Lung (tissue), 11 donors: ENCODE measurements at regions not wholly inside any gene's neighbourhood (a gene's known extent, or its start where the extent isn't known, plus 50 kb on each side); places are given as distances from the start of the nearest gene placed in this dataset.

Experiments used
- ATAC-seq: fragments of 200-7000 bp; cut with Tn5 transposase; one replicate; pipeline ENCODE4 v1.9.1; 2020; ENCODE audit warnings: moderate number of reproducible peaks; ENCODE audit not compliant: insufficient read depth, low FRiP score
- DNase-seq, 3 donors: peaks; one replicate each; pipeline ENCODE4 v3.0.0-alpha.2; 2013 to 2017
- H3K27ac ChIP-seq, 2 donors: one replicate each; pipeline ENCODE4 v1.5.1; 2013; ENCODE audit warnings: mild to moderate bottlenecking in 2 of 2, moderate library complexity in 2 of 2, control low read depth in 1 of 2, inconsistent platforms in 1 of 2, low read depth in 1 of 2, low read length in 1 of 2
- H3K27me3 ChIP-seq, 3 donors: one replicate each; pipeline ENCODE4 v1.5.1; 2013; ENCODE audit warnings: low read length in 2 of 3; ENCODE audit not compliant: control insufficient read depth in 3 of 3, insufficient read depth in 3 of 3
- H3K36me3 ChIP-seq, 4 donors: one replicate each; pipeline ENCODE4 v1.5.1; 2013; ENCODE audit warnings: low read length in 4 of 4, mild to moderate bottlenecking in 1 of 4, moderate library complexity in 1 of 4; ENCODE audit not compliant: control insufficient read depth in 4 of 4, insufficient read depth in 4 of 4
- H3K4me1 ChIP-seq, 5 donors: one replicate each; pipeline ENCODE4 v1.5.1; 2013; ENCODE audit warnings: low read length in 5 of 5, mild to moderate bottlenecking in 2 of 5, moderate library complexity in 1 of 5; ENCODE audit not compliant: control insufficient read depth in 5 of 5, insufficient read depth in 5 of 5
- H3K4me3 ChIP-seq: one replicate; pipeline ENCODE4 v1.5.1; 2013; ENCODE audit warnings: mild to moderate bottlenecking, control low read depth, moderate library complexity
- H3K9ac ChIP-seq, 2 donors: one replicate each; pipeline ENCODE4 v1.5.1; 2013; ENCODE audit warnings: low read length in 2 of 2, control low read depth in 1 of 2; ENCODE audit not compliant: insufficient read depth in 1 of 2
- H3K9me3 ChIP-seq, 4 donors: one replicate each; pipeline ENCODE4 v1.5.1; 2013; ENCODE audit warnings: low read length in 3 of 4, mild to moderate bottlenecking in 1 of 4, moderate library complexity in 1 of 4; ENCODE audit not compliant: control insufficient read depth in 4 of 4, insufficient read depth in 3 of 4
- WGBS, 2 donors: extraction: QIAGEN DNeasy Blood & Tissue Kit; methylation state at CpG; one replicate each; pipeline ENCODE4 v1.1.7; 2013; 5-methylcytosine and 5-hydroxymethylcytosine counted together
- TF ChIP-seq, protein P1 (sequence below): IDR thresholded peaks from 2 replicates; pipeline ENCODE4 v1.5.1; 2012; ENCODE audit warnings: mild to moderate bottlenecking; ENCODE audit errors: control extremely low read depth, extremely low read depth
- donor health status: control.
- donor health status: control.
- donor health status: Bipolar disorder and iron deficiency.
- donor health status: healthy.
- donor health status: DM: yes; HTN: yes; CAD: no.

DNA sequence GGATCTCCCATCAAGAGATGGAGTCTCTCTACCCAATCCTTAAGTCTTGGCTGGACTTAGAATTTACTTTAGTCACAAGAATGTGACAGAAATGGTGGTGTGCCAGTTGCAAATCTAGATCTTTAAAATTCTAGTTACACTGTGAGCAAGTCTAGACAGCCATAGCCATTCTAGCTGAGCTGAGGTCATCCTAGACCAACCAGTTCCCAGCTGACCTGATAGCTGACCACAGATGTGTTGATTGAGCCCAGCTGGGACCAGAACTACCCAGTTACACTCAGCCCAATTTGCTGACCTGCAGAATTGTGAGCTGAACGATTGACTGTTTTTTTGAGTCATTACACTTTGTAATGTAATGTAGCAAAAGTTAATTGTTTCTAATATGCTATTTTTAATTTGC, 251.8 kb downstream of the ADGRL2 start:
- Histone ChIP-seq H3K9me3 (no peaks in the 10 kb centered on the region), H3K27me3 (no peaks in the 10 kb centered on the region), H3K9ac (no peak overlapping the region), H3K36me3 (no peaks in the 10 kb centered on the region), H3K4me1 (no peaks in the 10 kb centered on the region), H3K4me3 (no peak overlapping the region), H3K27ac (no peak overlapping the region)
- ATAC-seq (no peak), DNase-seq (no peak)
- TF ChIP-seq, protein P1, sequence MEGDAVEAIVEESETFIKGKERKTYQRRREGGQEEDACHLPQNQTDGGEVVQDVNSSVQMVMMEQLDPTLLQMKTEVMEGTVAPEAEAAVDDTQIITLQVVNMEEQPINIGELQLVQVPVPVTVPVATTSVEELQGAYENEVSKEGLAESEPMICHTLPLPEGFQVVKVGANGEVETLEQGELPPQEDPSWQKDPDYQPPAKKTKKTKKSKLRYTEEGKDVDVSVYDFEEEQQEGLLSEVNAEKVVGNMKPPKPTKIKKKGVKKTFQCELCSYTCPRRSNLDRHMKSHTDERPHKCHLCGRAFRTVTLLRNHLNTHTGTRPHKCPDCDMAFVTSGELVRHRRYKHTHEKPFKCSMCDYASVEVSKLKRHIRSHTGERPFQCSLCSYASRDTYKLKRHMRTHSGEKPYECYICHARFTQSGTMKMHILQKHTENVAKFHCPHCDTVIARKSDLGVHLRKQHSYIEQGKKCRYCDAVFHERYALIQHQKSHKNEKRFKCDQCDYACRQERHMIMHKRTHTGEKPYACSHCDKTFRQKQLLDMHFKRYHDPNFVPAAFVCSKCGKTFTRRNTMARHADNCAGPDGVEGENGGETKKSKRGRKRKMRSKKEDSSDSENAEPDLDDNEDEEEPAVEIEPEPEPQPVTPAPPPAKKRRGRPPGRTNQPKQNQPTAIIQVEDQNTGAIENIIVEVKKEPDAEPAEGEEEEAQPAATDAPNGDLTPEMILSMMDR, result no peak
- WGBS, 2 donors, result 68 to 86% methylated on average over 1 of the region's 1 CpG

- H3K27ac ChIP-seq, result no peak overlapping the region
Observed at GRCh38 chr1:82048596-82048995, 247.9 kb downstream of the ADGRL2 start.

DNA sequence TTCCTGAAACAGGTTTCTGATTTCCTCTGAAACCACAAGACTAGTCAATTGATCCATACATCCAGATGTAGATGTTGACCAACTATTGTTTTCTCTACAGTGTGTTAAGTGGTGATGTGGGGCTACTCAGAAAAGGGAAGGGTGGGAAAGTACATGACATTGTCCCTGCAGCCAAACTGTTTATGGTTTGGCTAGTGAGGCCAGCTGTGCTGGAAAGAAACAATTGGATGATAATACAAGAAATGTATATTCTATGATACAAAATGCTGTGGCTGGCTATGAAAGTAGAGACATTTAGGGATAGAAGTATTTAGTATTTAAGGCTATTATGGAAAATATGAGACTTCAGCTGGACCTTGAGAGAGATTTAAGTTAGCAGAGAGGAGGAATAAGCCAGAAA, 244.5 kb downstream of the ADGRL2 start:
- Histone ChIP-seq H3K36me3 (no peaks in the 10 kb centered on the region), H3K27me3 (no peaks in the 10 kb centered on the region), H3K9ac (no peak overlapping the region), H3K4me3 (no peak overlapping the region), H3K9me3 (no peaks in the 10 kb centered on the region), H3K27ac (no peak overlapping the region), H3K4me1 (peaks cover 0 to 24% (median 5%) of the 10 kb centered on the region in 5 donors)
- peak in 2 of 3 donors; percentile 16 for DNase-seq
- TF ChIP-seq, protein P1, result no peak
- ATAC-seq, result no peak

More at GRCh38 chr1:82048596-82048995, 247.9 kb downstream of the ADGRL2 start:
- H3K36me3 ChIP-seq, result no peaks in the 10 kb centered on the region
- H3K4me1 ChIP-seq, result peaks cover 0 to 24% (median 5%) of the 10 kb centered on the region in 5 donors
- no peaks in the 10 kb centered on the region for H3K27me3 ChIP-seq
- no peaks in the 10 kb centered on the region for H3K9me3 ChIP-seq
- WGBS, 2 donors, result 94 to 96% methylated on average over 8 of the region's 8 CpGs
- no peak overlapping the region for H3K9ac ChIP-seq
- TF ChIP-seq, protein P1, result no peak
- no peak for ATAC-seq
- no peak overlapping the region for H3K4me3 ChIP-seq
- no peak for DNase-seq

DNA sequence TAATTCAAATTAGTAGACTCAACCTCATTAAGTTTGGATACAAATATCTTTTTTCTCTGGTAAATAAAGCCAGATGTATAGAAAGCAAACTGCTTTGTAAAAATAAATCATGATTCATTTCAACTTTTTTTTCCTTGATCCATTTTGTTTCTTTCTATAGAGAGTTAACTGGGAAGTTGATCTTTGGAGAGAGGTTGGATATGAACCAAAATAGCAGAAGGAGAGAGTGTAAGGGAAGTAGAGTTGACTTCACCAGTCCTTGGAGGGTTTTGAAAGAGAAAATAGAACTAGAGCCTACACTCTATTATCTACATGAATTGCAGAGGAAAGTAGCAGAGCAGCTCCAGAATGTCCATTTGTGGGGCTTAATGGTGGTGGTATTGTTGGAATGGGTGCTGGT, 243.8 kb downstream of the ADGRL2 start:
- ATAC-seq (no peak), DNase-seq (peak in 2 of 3 donors; percentile 87 to 89)
- Histone ChIP-seq H3K9ac (no peak overlapping the region), H3K9me3 (no peaks in the 10 kb centered on the region), H3K36me3 (no peaks in the 10 kb centered on the region), H3K27me3 (no peaks in the 10 kb centered on the region), H3K4me1 (peaks cover 0 to 24% (median 5%) of the 10 kb centered on the region in 5 donors), H3K27ac (no peak overlapping the region), H3K4me3 (no peak overlapping the region)
- TF ChIP-seq, protein P1, result no peak
